PFSK-1 (cell line): ENCODE measurements at regions not wholly inside any gene's neighbourhood (a gene's known extent, or its start where the extent isn't known, plus 50 kb on each side); places are given as distances from the start of the nearest gene placed in this dataset.

ENCODE experiments used
- FOXP2 ChIP-seq: optimal IDR thresholded peaks from 2 replicates; pipeline ENCODE3; 2011; ENCODE audit warnings: borderline replicate concordance, control low read depth, inconsistent platforms; ENCODE audit not compliant: insufficient read depth; ENCODE audit errors: extremely low read length, extremely low read depth
- POLR2AphosphoS5 ChIP-seq: IDR thresholded peaks from 2 replicates; pipeline ENCODE4 v1.6.1; 2012; ENCODE audit warnings: low read depth, mild to moderate bottlenecking, control low read depth, low read length, moderate library complexity
- SIN3A ChIP-seq: IDR thresholded peaks from 2 replicates; pipeline ENCODE4 v1.6.1; 2012; ENCODE audit warnings: mild to moderate bottlenecking, low read length, moderate library complexity, borderline replicate concordance; ENCODE audit not compliant: insufficient read depth
- TAF1 ChIP-seq: IDR thresholded peaks from 2 replicates; pipeline ENCODE4 v1.6.1; 2012; ENCODE audit warnings: low read length, control low read depth, borderline replicate concordance; ENCODE audit not compliant: insufficient read depth
- TF ChIP-seq, protein P1 (sequence below), 2 experiments: IDR thresholded peaks; 2 replicates each; pipeline versions ENCODE4 v1.6.1 to v1.8.0; 2011 to 2012; ENCODE audit warnings: low read depth in 2 of 2, low read length in 2 of 2, control low read depth in 1 of 2, inconsistent platforms in 1 of 2, mild to moderate bottlenecking in 1 of 2, moderate library complexity in 1 of 2; ENCODE audit not compliant: insufficient read depth in 1 of 2

DNA sequence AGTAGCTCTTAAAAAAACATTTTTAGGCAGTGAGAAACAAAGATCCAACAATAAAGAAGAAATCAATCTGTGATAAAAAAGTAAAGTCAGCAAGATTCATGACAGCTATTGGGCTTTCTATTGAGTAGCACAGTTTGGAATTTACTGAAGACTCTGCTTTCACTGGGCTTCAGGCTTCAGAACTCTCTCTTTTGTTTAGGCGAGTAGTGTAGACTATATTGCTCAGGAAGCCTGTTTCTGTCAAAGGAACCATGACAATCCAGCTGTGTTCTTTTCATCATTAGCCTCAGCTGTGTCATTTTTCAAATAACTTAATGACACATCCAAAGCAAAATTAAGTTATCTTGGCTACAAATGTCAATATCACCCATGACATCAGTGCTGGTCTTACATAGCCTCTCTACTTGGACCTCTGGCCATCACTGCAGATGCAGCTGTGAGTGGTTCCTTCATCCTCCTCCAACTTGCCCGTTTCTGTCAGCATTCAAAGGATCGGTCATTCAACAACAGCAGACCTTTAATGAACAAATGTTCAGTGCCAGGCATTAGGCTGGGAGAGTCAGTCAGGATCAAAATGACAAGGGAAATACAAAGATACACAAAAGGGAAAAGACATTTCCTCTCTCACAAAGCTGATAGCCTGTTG is 332.8 kb upstream of the MTNR1B start:
- TF ChIP-seq SIN3A (no peak), TAF1 (no peak)
- TF ChIP-seq, protein P1, sequence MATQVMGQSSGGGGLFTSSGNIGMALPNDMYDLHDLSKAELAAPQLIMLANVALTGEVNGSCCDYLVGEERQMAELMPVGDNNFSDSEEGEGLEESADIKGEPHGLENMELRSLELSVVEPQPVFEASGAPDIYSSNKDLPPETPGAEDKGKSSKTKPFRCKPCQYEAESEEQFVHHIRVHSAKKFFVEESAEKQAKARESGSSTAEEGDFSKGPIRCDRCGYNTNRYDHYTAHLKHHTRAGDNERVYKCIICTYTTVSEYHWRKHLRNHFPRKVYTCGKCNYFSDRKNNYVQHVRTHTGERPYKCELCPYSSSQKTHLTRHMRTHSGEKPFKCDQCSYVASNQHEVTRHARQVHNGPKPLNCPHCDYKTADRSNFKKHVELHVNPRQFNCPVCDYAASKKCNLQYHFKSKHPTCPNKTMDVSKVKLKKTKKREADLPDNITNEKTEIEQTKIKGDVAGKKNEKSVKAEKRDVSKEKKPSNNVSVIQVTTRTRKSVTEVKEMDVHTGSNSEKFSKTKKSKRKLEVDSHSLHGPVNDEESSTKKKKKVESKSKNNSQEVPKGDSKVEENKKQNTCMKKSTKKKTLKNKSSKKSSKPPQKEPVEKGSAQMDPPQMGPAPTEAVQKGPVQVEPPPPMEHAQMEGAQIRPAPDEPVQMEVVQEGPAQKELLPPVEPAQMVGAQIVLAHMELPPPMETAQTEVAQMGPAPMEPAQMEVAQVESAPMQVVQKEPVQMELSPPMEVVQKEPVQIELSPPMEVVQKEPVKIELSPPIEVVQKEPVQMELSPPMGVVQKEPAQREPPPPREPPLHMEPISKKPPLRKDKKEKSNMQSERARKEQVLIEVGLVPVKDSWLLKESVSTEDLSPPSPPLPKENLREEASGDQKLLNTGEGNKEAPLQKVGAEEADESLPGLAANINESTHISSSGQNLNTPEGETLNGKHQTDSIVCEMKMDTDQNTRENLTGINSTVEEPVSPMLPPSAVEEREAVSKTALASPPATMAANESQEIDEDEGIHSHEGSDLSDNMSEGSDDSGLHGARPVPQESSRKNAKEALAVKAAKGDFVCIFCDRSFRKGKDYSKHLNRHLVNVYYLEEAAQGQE (IDR thresholded peaks at IDR 0.05; ENCODE audit: insufficient read depth in 1 of 2, low read depth in 2 of 2, low read length in 2 of 2), result no peak

- TF ChIP-seq TAF1, result no peak
- TF ChIP-seq SIN3A, result no peak
- TF ChIP-seq FOXP2, result no peak
- no peak for TF ChIP-seq POLR2AphosphoS5
- TF ChIP-seq, protein P1 (IDR thresholded peaks at IDR 0.05; ENCODE audit: insufficient read depth in 1 of 2, low read depth in 2 of 2, low read length in 2 of 2), result no peak
Measured at GRCh38 chr11:92638678-92639077, 330.8 kb upstream of the MTNR1B start.

- TF ChIP-seq POLR2AphosphoS5, result no peak
- TF ChIP-seq, protein P1 (IDR thresholded peaks at IDR 0.05; ENCODE audit: insufficient read depth in 1 of 2, low read depth in 2 of 2, low read length in 2 of 2), result no peak
- no peak for TF ChIP-seq FOXP2
- no peak for TF ChIP-seq SIN3A
- TF ChIP-seq TAF1, result no peak
Measured at GRCh38 chr11:92642177-92642931, 327.1 kb upstream of the MTNR1B start.

DNA sequence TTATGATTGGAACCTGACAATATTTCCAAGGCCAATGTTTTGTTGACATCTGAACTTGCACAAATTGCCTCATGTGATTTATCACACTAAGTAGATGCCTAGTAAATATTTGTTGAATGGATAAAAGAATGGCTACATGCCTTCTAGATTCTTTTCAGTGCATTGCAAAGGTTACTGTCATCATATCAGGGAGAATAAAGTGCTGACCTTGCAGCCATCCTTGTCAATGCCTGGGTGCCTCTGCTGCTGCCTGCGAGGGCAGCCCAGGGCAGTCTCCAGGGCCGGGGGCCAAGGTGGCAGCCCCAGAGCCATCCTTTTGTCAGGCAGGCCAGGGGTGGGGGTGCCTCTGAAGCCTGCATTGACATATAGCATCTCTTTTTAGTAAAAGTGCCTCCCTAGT is 325.6 kb upstream of the MTNR1B start:
- TF ChIP-seq, protein P1 (IDR thresholded peaks at IDR 0.05; ENCODE audit: insufficient read depth in 1 of 2, low read depth in 2 of 2, low read length in 2 of 2), result no peak
- no peak for TF ChIP-seq FOXP2
- no peak for TF ChIP-seq SIN3A
- no peak for TF ChIP-seq POLR2AphosphoS5
- TF ChIP-seq TAF1, result no peak
